ENCODE measurements at regions not wholly inside any gene's neighbourhood (a gene's known extent, or its start where the extent isn't known, plus 50 kb on each side); places are given as distances from the start of the nearest gene placed in this dataset.
"Not testable (repeated sequence)": the region's sequence is repeated elsewhere in the genome, so short reads cannot be mapped to it uniquely, and the experiment has no call there.

- TF ChIP-seq MAX (IDR thresholded peaks at IDR 0.05; ENCODE audit: low read depth, low read length) = no peak
- H3K4me3 ChIP-seq (ENCODE audit: low read depth, low read length) = no peak overlapping the region
- DNase-seq (ENCODE audit: low read depth) = no peak
These were observed 923.2 kb downstream of the NLGN4X start for GRCh38 chrX:5305452-5305851.

- DNase-seq (ENCODE audit: low read depth) = no peak
- TF ChIP-seq MAX (IDR thresholded peaks at IDR 0.05; ENCODE audit: low read depth, low read length) = no peak
- TF ChIP-seq POLR2A (IDR thresholded peaks at IDR 0.05; ENCODE audit: extremely low read depth, insufficient read length) = no peak
- TF ChIP-seq CTCF (IDR thresholded peaks at IDR 0.05; ENCODE audit: low read depth, low read length) = no peak
- no peak overlapping the region for H3K4me3 ChIP-seq (ENCODE audit: low read depth, low read length)
These were observed 933.7 kb downstream of the NLGN4X start for GRCh38 chrX:5295004-5295403.

DNA sequence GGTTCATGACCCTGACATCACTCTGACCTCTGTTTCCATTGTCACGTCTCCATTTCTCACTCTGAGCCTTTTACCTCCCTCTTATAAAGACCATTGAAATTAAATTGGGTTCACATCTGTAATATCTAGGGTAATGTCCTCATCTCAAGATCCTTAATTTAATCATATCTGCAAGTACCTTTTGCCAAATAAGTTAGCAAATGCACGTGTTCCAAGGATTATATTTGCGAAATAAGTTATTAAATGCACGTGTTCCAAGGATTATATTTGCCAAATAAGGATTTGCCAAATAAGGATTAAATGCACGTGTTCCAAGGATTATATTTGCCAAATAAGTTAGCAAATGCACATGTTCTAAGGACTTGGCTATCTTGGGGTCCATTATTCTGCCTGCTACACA, 938.0 kb downstream of the NLGN4X start:
- DNase-seq (ENCODE audit: low read depth) = no peak
- H3K4me3 ChIP-seq (ENCODE audit: low read depth, low read length) = no peak overlapping the region
- TF ChIP-seq MAX (IDR thresholded peaks at IDR 0.05; ENCODE audit: low read depth, low read length) (no peak), CTCF (IDR thresholded peaks at IDR 0.05; ENCODE audit: low read depth, low read length) (no peak), POLR2A (IDR thresholded peaks at IDR 0.05; ENCODE audit: extremely low read depth, insufficient read length) (no peak), MYC (IDR thresholded peaks at IDR 0.05; ENCODE audit: low read depth, low read length) (no peak)

GRCh38 chrX:5289949-5290348, 938.7 kb downstream of the NLGN4X start:
- H3K4me3 ChIP-seq (ENCODE audit: low read depth, low read length); DNase-seq (ENCODE audit: low read depth): not testable (repeated sequence)

DNA sequence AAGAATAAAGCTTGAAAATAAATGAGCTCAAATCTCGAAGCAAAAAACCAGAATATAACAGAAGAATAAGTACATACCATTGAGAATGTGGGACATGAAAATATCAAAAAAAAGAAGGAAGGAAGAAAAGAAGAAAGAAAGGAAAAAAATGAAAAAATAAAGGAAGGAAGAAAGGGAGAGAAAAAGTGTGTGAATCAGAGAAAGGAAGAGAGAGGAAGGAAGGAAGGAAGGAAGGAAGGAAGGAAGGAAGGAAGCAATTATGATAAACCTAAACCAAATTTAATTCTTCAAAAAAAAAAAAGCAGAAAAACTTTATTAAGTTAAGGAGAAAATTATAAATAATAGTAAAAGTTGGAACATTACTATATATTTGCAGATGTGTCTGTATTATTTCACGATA, 949.8 kb downstream of the NLGN4X start:
- no peak overlapping the region for H3K4me3 ChIP-seq (ENCODE audit: low read depth, low read length)
- DNase-seq (ENCODE audit: low read depth) = no peak
- TF ChIP-seq MYC (IDR thresholded peaks at IDR 0.05; ENCODE audit: low read depth, low read length) (no peak), MAX (IDR thresholded peaks at IDR 0.05; ENCODE audit: low read depth, low read length) (no peak), CTCF (IDR thresholded peaks at IDR 0.05; ENCODE audit: low read depth, low read length) (no peak), POLR2A (IDR thresholded peaks at IDR 0.05; ENCODE audit: extremely low read depth, insufficient read length) (no peak)

- H3K4me3 ChIP-seq (ENCODE audit: low read depth, low read length) = no peak overlapping the region
- DNase-seq (ENCODE audit: low read depth) = no peak
- no peak for TF ChIP-seq CTCF (IDR thresholded peaks at IDR 0.05; ENCODE audit: low read depth, low read length)
- no peak for TF ChIP-seq MYC (IDR thresholded peaks at IDR 0.05; ENCODE audit: low read depth, low read length)
- no peak for TF ChIP-seq MAX (IDR thresholded peaks at IDR 0.05; ENCODE audit: low read depth, low read length)
- TF ChIP-seq POLR2A (IDR thresholded peaks at IDR 0.05; ENCODE audit: extremely low read depth, insufficient read length) = no peak
These were observed 963.3 kb downstream of the NLGN4X start for GRCh38 chrX:5265324-5265850.

DNA sequence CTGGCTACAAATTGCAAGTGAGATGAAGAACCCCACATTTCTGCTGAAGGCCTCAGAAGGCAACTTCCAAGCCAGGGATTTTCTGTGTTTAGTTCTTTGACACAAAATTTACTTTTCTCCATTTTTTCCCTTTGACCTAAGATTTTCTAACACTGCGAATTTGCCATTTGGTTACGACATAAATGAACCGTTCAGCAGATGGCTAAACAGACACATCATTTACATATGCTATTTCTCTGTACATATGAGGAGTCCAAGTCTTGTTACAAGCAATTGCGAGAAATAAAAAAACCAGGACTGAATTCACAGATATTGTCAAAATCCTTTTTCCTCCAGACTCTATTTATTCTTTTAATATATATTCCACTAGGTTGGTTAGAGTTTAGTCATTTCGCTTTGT, 978.6 kb downstream of the NLGN4X start:
- TF ChIP-seq MYC (IDR thresholded peaks at IDR 0.05; ENCODE audit: low read depth, low read length) (no peak), CTCF (IDR thresholded peaks at IDR 0.05; ENCODE audit: low read depth, low read length) (no peak), MAX (IDR thresholded peaks at IDR 0.05; ENCODE audit: low read depth, low read length) (no peak), POLR2A (IDR thresholded peaks at IDR 0.05; ENCODE audit: extremely low read depth, insufficient read length) (no peak)
- DNase-seq (ENCODE audit: low read depth) = no peak
- no peak overlapping the region for H3K4me3 ChIP-seq (ENCODE audit: low read depth, low read length)
